ENCODE measurements at regions not wholly inside any gene's neighbourhood (a gene's known extent, or its start where the extent isn't known, plus 50 kb on each side); places are given as distances from the start of the nearest gene placed in this dataset.

- TF ChIP-seq CTCF (IDR thresholded peaks at IDR 0.05): no peak
- TF ChIP-seq POLR2AphosphoS5 (IDR thresholded peaks at IDR 0.05): no peak
- no peak for TF ChIP-seq POLR2A (IDR thresholded peaks at IDR 0.05)
- no peak for TF ChIP-seq EP300 (IDR thresholded peaks at IDR 0.05)
- H3K27ac ChIP-seq: no peak overlapping the region
- DNase-seq (ENCODE audit: low spot score in 2 of 2): no peak
- no peaks in the 10 kb centered on the region for H3K27me3 ChIP-seq
- H3K36me3 ChIP-seq: no peaks in the 10 kb centered on the region
- H3K4me1 ChIP-seq: no peaks in the 10 kb centered on the region
- 91% methylated on average over 2 of the region's 2 CpGs for WGBS
- no peaks in the 10 kb centered on the region for H3K9me3 ChIP-seq
- H3K4me3 ChIP-seq: no peak overlapping the region
Observed at GRCh38 chr6:23250556-23250955, 681.2 kb downstream of the HDGFL1 start.

- no peak for DNase-seq (ENCODE audit: low spot score in 2 of 2)
- Histone ChIP-seq H3K27ac (no peak overlapping the region), H3K9me3 (no peaks in the 10 kb centered on the region), H3K36me3 (no peaks in the 10 kb centered on the region), H3K4me1 (no peaks in the 10 kb centered on the region), H3K4me3 (no peak overlapping the region), H3K27me3 (no peaks in the 10 kb centered on the region)
- WGBS: 89% methylated on average over 2 of the region's 2 CpGs
- no peak for TF ChIP-seq CTCF (IDR thresholded peaks at IDR 0.05)
- TF ChIP-seq EP300 (IDR thresholded peaks at IDR 0.05): no peak
- TF ChIP-seq POLR2AphosphoS5 (IDR thresholded peaks at IDR 0.05): no peak
- TF ChIP-seq POLR2A (IDR thresholded peaks at IDR 0.05): no peak
Observed at GRCh38 chr6:23262864-23263263, 693.5 kb downstream of the HDGFL1 start.

- H3K4me1 ChIP-seq: no peaks in the 10 kb centered on the region
- H3K27ac ChIP-seq: no peak overlapping the region
- no peak for DNase-seq (ENCODE audit: low spot score in 2 of 2)
- H3K9me3 ChIP-seq: no peaks in the 10 kb centered on the region
- no peak overlapping the region for H3K4me3 ChIP-seq
- H3K27me3 ChIP-seq: no peaks in the 10 kb centered on the region
- 90% methylated on average over 7 of the region's 7 CpGs for WGBS
- TF ChIP-seq CTCF (IDR thresholded peaks at IDR 0.05): no peak
- TF ChIP-seq POLR2AphosphoS5 (IDR thresholded peaks at IDR 0.05): no peak
- no peak for TF ChIP-seq POLR2A (IDR thresholded peaks at IDR 0.05)
- TF ChIP-seq EP300 (IDR thresholded peaks at IDR 0.05): no peak
- H3K36me3 ChIP-seq: no peaks in the 10 kb centered on the region
Observed at GRCh38 chr6:23265270-23265669, 695.9 kb downstream of the HDGFL1 start.

GRCh38 chr6:23266536-23266935 is 697.2 kb downstream of the HDGFL1 start:
- TF ChIP-seq EP300 (IDR thresholded peaks at IDR 0.05): no peak
- TF ChIP-seq CTCF (IDR thresholded peaks at IDR 0.05): no peak
- no peak for TF ChIP-seq POLR2AphosphoS5 (IDR thresholded peaks at IDR 0.05)
- no peak for TF ChIP-seq POLR2A (IDR thresholded peaks at IDR 0.05)
- no peaks in the 10 kb centered on the region for H3K36me3 ChIP-seq
- H3K4me3 ChIP-seq: no peak overlapping the region
- H3K27me3 ChIP-seq: no peaks in the 10 kb centered on the region
- DNase-seq (ENCODE audit: low spot score in 2 of 2): no peak
- 90% methylated on average over 7 of the region's 7 CpGs for WGBS
- H3K9me3 ChIP-seq: no peaks in the 10 kb centered on the region
- no peaks in the 10 kb centered on the region for H3K4me1 ChIP-seq
- H3K27ac ChIP-seq: no peak overlapping the region

- Histone ChIP-seq H3K4me1 (no peaks in the 10 kb centered on the region), H3K9me3 (no peaks in the 10 kb centered on the region), H3K27me3 (no peaks in the 10 kb centered on the region), H3K4me3 (no peak overlapping the region), H3K27ac (no peak overlapping the region), H3K36me3 (no peaks in the 10 kb centered on the region)
- 67% methylated on average over 2 of the region's 2 CpGs for WGBS
- DNase-seq (ENCODE audit: low spot score in 2 of 2): no peak
- TF ChIP-seq POLR2AphosphoS5 (IDR thresholded peaks at IDR 0.05): no peak
- no peak for TF ChIP-seq EP300 (IDR thresholded peaks at IDR 0.05)
- TF ChIP-seq POLR2A (IDR thresholded peaks at IDR 0.05): no peak
- no peak for TF ChIP-seq CTCF (IDR thresholded peaks at IDR 0.05)
Observed at GRCh38 chr6:23267651-23268050, 698.3 kb downstream of the HDGFL1 start.
